Neutrophil (primary cell): ENCODE measurements at regions not wholly inside any gene's neighbourhood (a gene's known extent, or its start where the extent isn't known, plus 50 kb on each side); places are given as distances from the start of the nearest gene placed in this dataset.

Experiments
- H3K27ac ChIP-seq: fragments of 200-600 bp; sonication (generic); 2 replicates; pipeline ENCODE4 v1.5.1; 2016; ENCODE audit warnings: mild to moderate bottlenecking, moderate library complexity
- H3K27me3 ChIP-seq: fragments of 200-600 bp; sonication (generic); 2 replicates; pipeline ENCODE4 v1.6.0; 2016; ENCODE audit warnings: mild to moderate bottlenecking
- H3K36me3 ChIP-seq: fragments of 200-600 bp; sonication (generic); 2 replicates; pipeline ENCODE4 v1.5.1; 2017
- H3K4me1 ChIP-seq, 2 experiments: fragments of 200-600 bp in 1 of 2; sonication (generic) in 1 of 2; 1 replicate in 1 of 2; 2 replicates in 1 of 2; pipeline versions ENCODE4 v1.5.1 to v1.6.1; 2013 to 2016; ENCODE audit warnings: low read depth in 1 of 2, low read length in 1 of 2, mild to moderate bottlenecking in 1 of 2, moderate library complexity in 1 of 2; ENCODE audit not compliant: control insufficient read depth in 1 of 2, insufficient read depth in 1 of 2
- H3K4me3 ChIP-seq, 2 experiments: fragments of 200-600 bp in 1 of 2; sonication (generic) in 1 of 2; 1 replicate in 1 of 2; 2 replicates in 1 of 2; pipeline ENCODE4 v1.5.1; 2013 to 2016; ENCODE audit warnings: low read depth in 1 of 2, low read length in 1 of 2, mild to moderate bottlenecking in 1 of 2, moderate library complexity in 1 of 2
- H3K9me3 ChIP-seq: fragments of 200-600 bp; sonication (generic); 2 replicates; pipeline ENCODE4 v1.5.1; 2016
- CTCF ChIP-seq: fragments of 200-600 bp; sonication (generic); IDR thresholded peaks from 2 replicates; pipeline ENCODE4 v1.5.1; 2016; ENCODE audit warnings: antibody characterized with exemption

GRCh38 chr12:30136696-30137095 lies 353.0 kb upstream of the TMTC1 start:
- H3K36me3 ChIP-seq = no peaks in the 10 kb centered on the region
- no peaks in the 10 kb centered on the region for H3K27me3 ChIP-seq
- no peak for TF ChIP-seq CTCF
- no peak overlapping the region for H3K27ac ChIP-seq
- H3K9me3 ChIP-seq = no peaks in the 10 kb centered on the region
- H3K4me3 ChIP-seq = no peak overlapping the region
- H3K4me1 ChIP-seq = no peaks in the 10 kb centered on the region

GRCh38 chr12:30135776-30136175 lies 352.0 kb upstream of the TMTC1 start:
- no peaks in the 10 kb centered on the region for H3K4me1 ChIP-seq
- H3K9me3 ChIP-seq = no peaks in the 10 kb centered on the region
- no peaks in the 10 kb centered on the region for H3K36me3 ChIP-seq
- no peak overlapping the region for H3K27ac ChIP-seq
- H3K27me3 ChIP-seq = no peaks in the 10 kb centered on the region
- no peak overlapping the region for H3K4me3 ChIP-seq
- TF ChIP-seq CTCF = no peak

DNA sequence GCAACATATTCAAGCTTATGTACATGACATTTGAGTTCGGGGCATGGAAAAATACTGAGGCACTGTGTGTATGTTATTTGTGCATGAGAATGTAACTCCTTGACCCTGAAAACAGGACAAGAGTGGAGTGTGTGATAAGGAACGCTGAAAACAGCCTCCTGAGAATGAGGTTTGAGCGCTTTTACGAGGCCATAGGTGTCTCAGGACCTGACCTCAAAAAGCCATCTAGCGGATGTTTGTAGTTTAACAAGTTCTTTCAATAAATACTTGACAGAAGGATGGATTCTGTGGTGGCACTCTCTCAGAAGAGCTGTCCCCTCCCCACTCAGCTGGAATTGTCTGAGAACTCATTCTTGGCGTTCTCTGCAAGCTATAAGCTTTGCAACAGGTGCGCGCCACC lies 350.5 kb upstream of the TMTC1 start:
- no peak for TF ChIP-seq CTCF
- Histone ChIP-seq H3K4me1 (no peaks in the 10 kb centered on the region), H3K9me3 (no peaks in the 10 kb centered on the region), H3K4me3 (no peak overlapping the region), H3K36me3 (no peaks in the 10 kb centered on the region), H3K27ac (no peak overlapping the region), H3K27me3 (no peaks in the 10 kb centered on the region)

GRCh38 chr12:30126944-30127343 lies 343.2 kb upstream of the TMTC1 start:
- TF ChIP-seq CTCF = no peak
- H3K27me3 ChIP-seq = no peaks in the 10 kb centered on the region
- no peak overlapping the region for H3K27ac ChIP-seq
- no peaks in the 10 kb centered on the region for H3K4me1 ChIP-seq
- H3K9me3 ChIP-seq = no peaks in the 10 kb centered on the region
- H3K36me3 ChIP-seq = no peaks in the 10 kb centered on the region
- no peak overlapping the region for H3K4me3 ChIP-seq

DNA sequence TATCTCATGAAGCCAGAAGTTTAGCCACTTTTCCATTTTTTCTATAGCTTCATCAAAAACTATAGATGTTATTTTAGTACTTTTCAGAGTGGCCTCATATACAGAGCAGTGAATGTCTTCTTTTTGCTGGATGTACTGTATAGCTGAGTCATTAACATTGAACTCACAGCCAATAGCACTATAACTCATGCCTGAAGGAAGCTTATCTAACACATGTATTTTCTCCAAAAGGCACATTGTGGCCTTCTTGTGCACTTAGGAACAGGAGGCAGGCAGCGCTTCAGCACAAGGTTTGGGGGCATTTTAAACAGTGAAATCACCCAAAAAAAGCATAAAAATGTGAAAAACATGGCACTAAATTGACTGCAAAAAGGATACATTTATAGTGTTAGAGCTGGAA lies 336.8 kb upstream of the TMTC1 start:
- Histone ChIP-seq H3K27me3 (no peaks in the 10 kb centered on the region), H3K9me3 (no peaks in the 10 kb centered on the region), H3K4me3 (no peak overlapping the region), H3K4me1 (no peaks in the 10 kb centered on the region), H3K27ac (no peak overlapping the region), H3K36me3 (no peaks in the 10 kb centered on the region)
- no peak for TF ChIP-seq CTCF

- H3K9me3 ChIP-seq = no peaks in the 10 kb centered on the region
- no peaks in the 10 kb centered on the region for H3K27me3 ChIP-seq
- H3K27ac ChIP-seq = no peak overlapping the region
- no peak for TF ChIP-seq CTCF
- H3K4me3 ChIP-seq = no peak overlapping the region
- no peaks in the 10 kb centered on the region for H3K4me1 ChIP-seq
- H3K36me3 ChIP-seq = no peaks in the 10 kb centered on the region
Measured at GRCh38 chr12:30117483-30117882, 333.7 kb upstream of the TMTC1 start.
